Hypothalamus (tissue), 51 donors: ENCODE measurements at regions not wholly inside any gene's neighbourhood (a gene's known extent, or its start where the extent isn't known, plus 50 kb on each side); places are given as distances from the start of the nearest gene placed in this dataset.

Experiments used
- DNase-seq, 51 donors: peaks; one replicate each; lab custom pipeline; 2025; lab: John Stamatoyannopoulos, UW

- peak in 1 of 51 donors; percentile 5 for DNase-seq
Measured at GRCh38 chr2:128790541-128791001, 471.9 kb upstream of the HS6ST1 start.

- peak in 1 of 51 donors; percentile 14 for DNase-seq
Measured at GRCh38 chr2:128791120-128791984, 472.7 kb upstream of the HS6ST1 start.

- DNase-seq = no peak
Measured at GRCh38 chr2:128791985-128792320, 473.3 kb upstream of the HS6ST1 start.

- no peak for DNase-seq
Measured at GRCh38 chr2:128792476-128793054, 473.9 kb upstream of the HS6ST1 start.

GRCh38 chr2:128793404-128793803, 474.7 kb upstream of the HS6ST1 start:
- no peak for DNase-seq

- no peak for DNase-seq
Measured at GRCh38 chr2:128794285-128794684, 475.6 kb upstream of the HS6ST1 start.

- DNase-seq = no peak
Measured at GRCh38 chr2:128796321-128796720, 477.7 kb upstream of the HS6ST1 start.

GRCh38 chr2:128797092-128797491, 478.4 kb upstream of the HS6ST1 start:
- DNase-seq = no peak

GRCh38 chr2:128797533-128797932, 478.9 kb upstream of the HS6ST1 start:
- no peak for DNase-seq

GRCh38 chr2:128797937-128798336, 479.3 kb upstream of the HS6ST1 start:
- DNase-seq = peak in 1 of 51 donors; percentile 11

GRCh38 chr2:128798502-128799283, 480.0 kb upstream of the HS6ST1 start:
- DNase-seq = peak in 4 of 51 donors; percentile 11 to 28 (median 18)

GRCh38 chr2:128799284-128799552, 480.6 kb upstream of the HS6ST1 start:
- no peak for DNase-seq

- DNase-seq = no peak
Measured at GRCh38 chr2:128799730-128800129, 481.1 kb upstream of the HS6ST1 start.

- DNase-seq = no peak
Measured at GRCh38 chr2:128801576-128801975, 482.9 kb upstream of the HS6ST1 start.

- DNase-seq = no peak
Measured at GRCh38 chr2:128803222-128803621, 484.6 kb upstream of the HS6ST1 start.

- no peak for DNase-seq
Measured at GRCh38 chr2:128805237-128805636, 486.6 kb upstream of the HS6ST1 start.

GRCh38 chr2:128805918-128806317, 487.2 kb upstream of the HS6ST1 start:
- DNase-seq = no peak

GRCh38 chr2:128807317-128807716, 488.6 kb upstream of the HS6ST1 start:
- no peak for DNase-seq

GRCh38 chr2:128808462-128809258, 490.0 kb upstream of the HS6ST1 start:
- peak in 2 of 51 donors; percentile 30 to 52 for DNase-seq

- no peak for DNase-seq
Measured at GRCh38 chr2:128809259-128809636, 490.6 kb upstream of the HS6ST1 start.

GRCh38 chr2:128809880-128810279, 491.2 kb upstream of the HS6ST1 start:
- DNase-seq = no peak
